Ovary (tissue), 7 donors: ENCODE measurements at regions not wholly inside any gene's neighbourhood (a gene's known extent, or its start where the extent isn't known, plus 50 kb on each side); places are given as distances from the start of the nearest gene placed in this dataset.
"Not testable (repeated sequence)": the region's sequence is repeated elsewhere in the genome, so short reads cannot be mapped to it uniquely, and the experiment has no call there.

Source experiments
- DNase-seq, 5 donors: peaks; one replicate each; pipeline ENCODE4 v3.0.0-alpha.2; 2019 to 2020
- H3K27ac ChIP-seq, 2 donors: fragments of 200-600 bp; one replicate each; pipeline versions ENCODE4 v1.5.1 to v1.8.0; 2019 to 2022
- H3K27me3 ChIP-seq: fragments of 200-600 bp; one replicate; pipeline ENCODE4 v1.8.0; 2022
- H3K36me3 ChIP-seq: fragments of 200-600 bp; sonication (generic); one replicate; pipeline ENCODE4 v1.5.1; 2019
- H3K4me1 ChIP-seq: one replicate; pipeline ENCODE4 v1.8.1; 2013; ENCODE audit warnings: mild to moderate bottlenecking, moderate library complexity; ENCODE audit not compliant: insufficient read depth
- H3K4me3 ChIP-seq: fragments of 200-600 bp; sonication (generic); one replicate; pipeline ENCODE4 v1.5.1; 2017
- H3K9me3 ChIP-seq, 2 donors: fragments of 200-600 bp in 1 of 2; sonication (generic) in 1 of 2; one replicate each; pipeline versions ENCODE4 v1.5.1 to v1.8.1; 2013 to 2019; ENCODE audit warnings: mild to moderate bottlenecking in 1 of 2, moderate library complexity in 1 of 2
- CTCF ChIP-seq, 3 donors: fragments of 450-650 bp in 2 of 3; fragments of 200-600 bp in 1 of 3; IDR thresholded peaks; one replicate each; pipeline versions ENCODE4 v1.5.1 to v1.8.0; 2016 to 2022; ENCODE audit warnings: antibody characterized with exemption in 3 of 3, mild to moderate bottlenecking in 1 of 3
- EP300 ChIP-seq: sonication (generic); formaldehyde crosslinking; IDR thresholded peaks from one replicate; pipeline ENCODE4 v1.6.1; 2017; ENCODE audit warnings: antibody characterized with exemption
- POLR2A ChIP-seq: fragments of 450-650 bp; IDR thresholded peaks from one replicate; pipeline ENCODE4 v1.6.1; 2017; ENCODE audit warnings: antibody characterized with exemption, mild to moderate bottlenecking, moderate library complexity
- WGBS, 3 donors: extraction: QIAGEN DNeasy Blood & Tissue Kit in 1 of 3; methylation state at CpG; one replicate each; pipeline versions ENCODE4 v1.1.5 to v1.1.7; 2013 to 2017; 5-methylcytosine and 5-hydroxymethylcytosine counted together
- intact Hi-C, 4 donors: fragments of 100-400 bp; cut with DNase I; formaldehyde crosslinking; loops; one replicate each; pipeline versions ENCODE4 v1.11.0 to v1.15.1; 2022 to 2023
- donor health status: DM: no; HTN: no; CAD: no; lungs with moderate emphysema.
- donor health status: DM: no; HTN: no; CAD: no.
- donor health status: Bipolar disorder and iron deficiency.
- donor health status: DM: no; HTN: no; CAD: no.
- donor health status: DM: yes; HTN: yes; CAD: no.

GRCh38 chr1:234787011-234787584 lies 177.1 kb upstream of the IRF2BP2 start:
- H3K27me3 ChIP-seq, intact Hi-C loops, H3K4me1 ChIP-seq, H3K9me3 ChIP-seq, H3K4me3 ChIP-seq, H3K27ac ChIP-seq, H3K36me3 ChIP-seq: not testable (repeated sequence)
- peak in 1 of 5 donors; percentile 4 for DNase-seq
- 58 to 68% (median 59%) methylated on average over 6 of the region's 8 CpGs for WGBS, 3 donors

- H3K27ac ChIP-seq, H3K27me3 ChIP-seq, intact Hi-C loops, H3K9me3 ChIP-seq, H3K4me3 ChIP-seq, DNase-seq, H3K36me3 ChIP-seq, H3K4me1 ChIP-seq: not testable (repeated sequence)
- WGBS, 3 donors, result 73 to 83% (median 77%) methylated on average over 4 of the region's 8 CpGs
These were observed 175.9 kb upstream of the IRF2BP2 start for GRCh38 chr1:234785922-234786321.

- intact Hi-C loops, H3K27ac ChIP-seq, H3K27me3 ChIP-seq, H3K4me1 ChIP-seq, H3K4me3 ChIP-seq, H3K36me3 ChIP-seq, H3K9me3 ChIP-seq: not testable (repeated sequence)
- peak in 1 of 5 donors; percentile 4 for DNase-seq
- 82 to 85% (median 85%) methylated on average over 9 of the region's 9 CpGs for WGBS, 3 donors
These were observed 175.5 kb upstream of the IRF2BP2 start for GRCh38 chr1:234785471-234785919.

- intact Hi-C loops, H3K27ac ChIP-seq, DNase-seq, H3K9me3 ChIP-seq, H3K4me3 ChIP-seq, H3K4me1 ChIP-seq, H3K27me3 ChIP-seq, H3K36me3 ChIP-seq: not testable (repeated sequence)
- WGBS, 3 donors, result 85 to 100% (median 91%) methylated on average over 2 of the region's 2 CpGs
These were observed 174.1 kb upstream of the IRF2BP2 start for GRCh38 chr1:234784108-234784507.

- peak in 1 of 5 donors; percentile 9 for DNase-seq
- intact Hi-C loops, result no loop called here
- no peak for TF ChIP-seq EP300
- H3K27ac ChIP-seq, result no peak overlapping the region
- H3K4me1 ChIP-seq, result no peaks in the 10 kb centered on the region
- 63 to 73% (median 69%) methylated on average over 2 of the region's 2 CpGs for WGBS, 3 donors
- H3K9me3 ChIP-seq, result no peaks in the 10 kb centered on the region
- no peaks in the 10 kb centered on the region for H3K36me3 ChIP-seq
- H3K27me3 ChIP-seq, result no peaks in the 10 kb centered on the region
- H3K4me3 ChIP-seq, result no peak overlapping the region
These were observed 172.8 kb upstream of the IRF2BP2 start for GRCh38 chr1:234782791-234783190.

- DNase-seq, result peak in 1 of 5 donors; percentile 14
- H3K27me3 ChIP-seq, result no peaks in the 10 kb centered on the region
These were observed 172.2 kb upstream of the IRF2BP2 start for GRCh38 chr1:234782105-234782751.

More at GRCh38 chr1:234782105-234782751, 172.2 kb upstream of the IRF2BP2 start:
- Histone ChIP-seq H3K27ac (no peak overlapping the region), H3K9me3 (no peaks in the 10 kb centered on the region), H3K36me3 (no peaks in the 10 kb centered on the region), H3K4me1 (no peaks in the 10 kb centered on the region), H3K4me3 (no peak overlapping the region)
- TF ChIP-seq POLR2A (no peak), EP300 (no peak), CTCF (IDR thresholded peaks at IDR 0.05) (no peak)
- intact Hi-C loops, result no loop called here
- WGBS, 3 donors, result 72 to 87% (median 73%) methylated on average over 7 of the region's 7 CpGs
